ENCODE measurements at regions not wholly inside any gene's neighbourhood (a gene's known extent, or its start where the extent isn't known, plus 50 kb on each side); places are given as distances from the start of the nearest gene placed in this dataset.
"Not testable (repeated sequence)": the region's sequence is repeated elsewhere in the genome, so short reads cannot be mapped to it uniquely, and the experiment has no call there.

- ATAC-seq: no peak
These were observed 591.8 kb upstream of the CLINT1 start for GRCh38 chr5:158450751-158451171.

GRCh38 chr5:158446761-158447160 lies 587.8 kb upstream of the CLINT1 start:
- H3K27ac ChIP-seq (ENCODE audit: low read length); intact Hi-C loops (cut with micrococcal nuclease): not testable (repeated sequence)

More at GRCh38 chr5:158450751-158451171, 591.8 kb upstream of the CLINT1 start:
- no peaks in the 10 kb centered on the region for H3K4me1 ChIP-seq (ENCODE audit: insufficient read depth, low read length)
- no peaks in the 10 kb centered on the region for H3K79me2 ChIP-seq (ENCODE audit: low read length)
- no peaks in the 10 kb centered on the region for H4K20me1 ChIP-seq (ENCODE audit: low read length)
- POLR2A ChIA-PET (ENCODE audit: unreplicated experiment): no interaction called here
- no peak overlapping the region for H3K9ac ChIP-seq (ENCODE audit: low read length)
- BruUV-seq (replicated peaks): no TSS peak
- no peak overlapping the region for H3K27ac ChIP-seq (ENCODE audit: low read length)
- H3K9me2 ChIP-seq (replicated peaks; ENCODE audit: low read length): no peaks in the 10 kb centered on the region
- CTCF ChIA-PET: no interaction called here
- H3K9me3 ChIP-seq (ENCODE audit: low read length): no peaks in the 10 kb centered on the region
- H3K4me2 ChIP-seq (ENCODE audit: low read length): no peak overlapping the region
- TF ChIP-seq EZH2 (IDR thresholded peaks at IDR 0.05; ENCODE audit: low read length, unreplicated experiment): no peak
- TF ChIP-seq EZH2phosphoT487 (IDR thresholded peaks at IDR 0.05; ENCODE audit: borderline replicate concordance, low read length): no peak
- TF ChIP-seq CTCF (conservative IDR thresholded peaks at IDR 0.05; ENCODE audit: low read depth, low read length): no peak
- H3K4me3 ChIP-seq (ENCODE audit: low read length): no peak overlapping the region
- no peaks in the 10 kb centered on the region for H3F3A ChIP-seq (ENCODE audit: low read length, unreplicated experiment)
- no peak overlapping the region for H2AFZ ChIP-seq (ENCODE audit: low read length)
- no peak for DNase-seq
- intact Hi-C loops (cut with micrococcal nuclease): no loop called here
- H3K36me3 ChIP-seq (ENCODE audit: low read depth, low read length): no peaks in the 10 kb centered on the region
- H3K27me3 ChIP-seq (ENCODE audit: low read length): peaks cover 27% of the 10 kb centered on the region

GRCh38 chr5:158439204-158439603 lies 580.3 kb upstream of the CLINT1 start:
- H3K4me3 ChIP-seq (ENCODE audit: low read length); H3K27ac ChIP-seq (ENCODE audit: low read length); POLR2A ChIA-PET (ENCODE audit: unreplicated experiment); CTCF ChIA-PET; H2AFZ ChIP-seq (ENCODE audit: low read length); DNase-seq; H3K9ac ChIP-seq (ENCODE audit: low read length); H4K20me1 ChIP-seq (ENCODE audit: low read length); H3K9me3 ChIP-seq (ENCODE audit: low read length); H3F3A ChIP-seq (ENCODE audit: low read length, unreplicated experiment); H3K36me3 ChIP-seq (ENCODE audit: low read depth, low read length); H3K4me2 ChIP-seq (ENCODE audit: low read length); H3K4me1 ChIP-seq (ENCODE audit: insufficient read depth, low read length); H3K27me3 ChIP-seq (ENCODE audit: low read length); intact Hi-C loops (cut with micrococcal nuclease); H3K9me2 ChIP-seq (replicated peaks; ENCODE audit: low read length); BruUV-seq (replicated peaks); H3K79me2 ChIP-seq (ENCODE audit: low read length); ATAC-seq: not testable (repeated sequence)

More at GRCh38 chr5:158446761-158447160, 587.8 kb upstream of the CLINT1 start:
- H4K20me1 ChIP-seq (ENCODE audit: low read length); H3K4me3 ChIP-seq (ENCODE audit: low read length); H3K9me2 ChIP-seq (replicated peaks; ENCODE audit: low read length); BruUV-seq (replicated peaks); ATAC-seq; H3K4me1 ChIP-seq (ENCODE audit: insufficient read depth, low read length); H3K36me3 ChIP-seq (ENCODE audit: low read depth, low read length); DNase-seq; H3K79me2 ChIP-seq (ENCODE audit: low read length); CTCF ChIA-PET; H2AFZ ChIP-seq (ENCODE audit: low read length); POLR2A ChIA-PET (ENCODE audit: unreplicated experiment); H3F3A ChIP-seq (ENCODE audit: low read length, unreplicated experiment); H3K9me3 ChIP-seq (ENCODE audit: low read length); H3K9ac ChIP-seq (ENCODE audit: low read length); H3K4me2 ChIP-seq (ENCODE audit: low read length): not testable (repeated sequence)
- H3K27me3 ChIP-seq (ENCODE audit: low read length): peaks cover 25% of the 10 kb centered on the region

- Histone ChIP-seq H3K4me1 (ENCODE audit: insufficient read depth, low read length) (no peaks in the 10 kb centered on the region), H3K9me2 (replicated peaks; ENCODE audit: low read length) (no peaks in the 10 kb centered on the region), H3K9ac (ENCODE audit: low read length) (no peak overlapping the region), H3K27ac (ENCODE audit: low read length) (no peak overlapping the region), H2AFZ (ENCODE audit: low read length) (no peak overlapping the region), H3K4me3 (ENCODE audit: low read length) (no peak overlapping the region), H3K27me3 (ENCODE audit: low read length) (no peaks in the 10 kb centered on the region), H3K79me2 (ENCODE audit: low read length) (no peaks in the 10 kb centered on the region), H4K20me1 (ENCODE audit: low read length) (no peaks in the 10 kb centered on the region), H3K4me2 (ENCODE audit: low read length) (no peak overlapping the region), H3K9me3 (ENCODE audit: low read length) (no peaks in the 10 kb centered on the region), H3F3A (ENCODE audit: low read length, unreplicated experiment) (no peaks in the 10 kb centered on the region), H3K36me3 (ENCODE audit: low read depth, low read length) (no peaks in the 10 kb centered on the region)
- no TSS peak for BruUV-seq (replicated peaks)
- ChIA-PET CTCF (no interaction called here), POLR2A (ENCODE audit: unreplicated experiment) (no interaction called here)
- DNase-seq: no peak
- TF ChIP-seq EZH2phosphoT487 (IDR thresholded peaks at IDR 0.05; ENCODE audit: borderline replicate concordance, low read length) (no peak), EZH2 (IDR thresholded peaks at IDR 0.05; ENCODE audit: low read length, unreplicated experiment) (no peak), CTCF (conservative IDR thresholded peaks at IDR 0.05; ENCODE audit: low read depth, low read length) (no peak)
- intact Hi-C loops (cut with micrococcal nuclease): no loop called here
- no peak for ATAC-seq
These were observed 577.5 kb upstream of the CLINT1 start for GRCh38 chr5:158436271-158437065.

Measured in PC-3 (cell line).